ENCODE measurements at regions not wholly inside any gene's neighbourhood (a gene's known extent, or its start where the extent isn't known, plus 50 kb on each side); places are given as distances from the start of the nearest gene placed in this dataset.
"Not testable (repeated sequence)": the region's sequence is repeated elsewhere in the genome, so short reads cannot be mapped to it uniquely, and the experiment has no call there.

- no peak overlapping the region for H3K27ac Mint-ChIP-seq
- DNase-seq (ENCODE audit: low spot score in 2 of 2), result no peak
- no peak overlapping the region for H3K4me3 Mint-ChIP-seq
Measured at GRCh38 chr2:240236217-240237111, 96.0 kb upstream of the OTOS start.

GRCh38 chr2:240237609-240238174, 97.2 kb upstream of the OTOS start:
- DNase-seq (ENCODE audit: low spot score in 2 of 2) (no peak), ATAC-seq (ENCODE audit: low read depth) (no peak)
- Mint-ChIP-seq H3K4me3 (no peak overlapping the region), H3K4me1 (no peaks in the 10 kb centered on the region), H3K9me3 (peaks cover 5% of the 10 kb centered on the region), H3K27ac (no peak overlapping the region), H3K36me3 (no peaks in the 10 kb centered on the region), H3K27me3 (peaks cover 10% of the 10 kb centered on the region)

More at GRCh38 chr2:240236217-240237111, 96.0 kb upstream of the OTOS start:
- H3K27me3 Mint-ChIP-seq, result peaks cover 10% of the 10 kb centered on the region
- no peaks in the 10 kb centered on the region for H3K36me3 Mint-ChIP-seq
- H3K9me3 Mint-ChIP-seq, result peaks cover 4% of the 10 kb centered on the region
- ATAC-seq (ENCODE audit: low read depth), result no peak
- no peaks in the 10 kb centered on the region for H3K4me1 Mint-ChIP-seq

GRCh38 chr2:240238201-240238600, 97.7 kb upstream of the OTOS start:
- Mint-ChIP-seq H3K27ac (no peak overlapping the region), H3K36me3 (no peaks in the 10 kb centered on the region), H3K4me3 (no peak overlapping the region), H3K9me3 (peaks cover 5% of the 10 kb centered on the region), H3K27me3 (peaks cover 10% of the 10 kb centered on the region), H3K4me1 (no peaks in the 10 kb centered on the region)
- no peak for ATAC-seq (ENCODE audit: low read depth)
- DNase-seq (ENCODE audit: low spot score in 2 of 2), result no peak

GRCh38 chr2:240238786-240239185, 98.3 kb upstream of the OTOS start:
- Mint-ChIP-seq H3K4me3 (no peak overlapping the region), H3K27ac (no peak overlapping the region), H3K9me3 (peaks cover 5% of the 10 kb centered on the region), H3K4me1 (no peaks in the 10 kb centered on the region), H3K36me3 (no peaks in the 10 kb centered on the region), H3K27me3 (peaks cover 10% of the 10 kb centered on the region)
- DNase-seq (ENCODE audit: low spot score in 2 of 2), result no peak
- no peak for ATAC-seq (ENCODE audit: low read depth)

GRCh38 chr2:240239325-240239724, 98.9 kb upstream of the OTOS start:
- Mint-ChIP-seq H3K4me1 (no peaks in the 10 kb centered on the region), H3K4me3 (no peak overlapping the region), H3K27ac (no peak overlapping the region), H3K36me3 (no peaks in the 10 kb centered on the region), H3K9me3 (peaks cover 5% of the 10 kb centered on the region), H3K27me3 (peaks cover 10% of the 10 kb centered on the region)
- DNase-seq (ENCODE audit: low spot score in 2 of 2) (no peak), ATAC-seq (ENCODE audit: low read depth) (no peak)

- Mint-ChIP-seq H3K27ac (no peak overlapping the region), H3K36me3 (no peaks in the 10 kb centered on the region), H3K9me3 (peaks cover 5% of the 10 kb centered on the region), H3K4me1 (no peaks in the 10 kb centered on the region), H3K27me3 (peaks cover 10% of the 10 kb centered on the region), H3K4me3 (no peak overlapping the region)
- DNase-seq (ENCODE audit: low spot score in 2 of 2) (no peak), ATAC-seq (ENCODE audit: low read depth) (no peak)
Measured at GRCh38 chr2:240240017-240240734, 99.7 kb upstream of the OTOS start.

- ATAC-seq (ENCODE audit: low read depth) (no peak), DNase-seq (ENCODE audit: low spot score in 2 of 2) (no peak)
- peaks cover 10% of the 10 kb centered on the region for H3K27me3 Mint-ChIP-seq
- H3K27ac Mint-ChIP-seq, result no peak overlapping the region
- H3K9me3 Mint-ChIP-seq, result peaks cover 5% of the 10 kb centered on the region
- H3K36me3 Mint-ChIP-seq, result no peaks in the 10 kb centered on the region
- H3K4me3 Mint-ChIP-seq, result no peak overlapping the region
- H3K4me1 Mint-ChIP-seq, result no peaks in the 10 kb centered on the region
Measured at GRCh38 chr2:240240781-240241180, 100.3 kb upstream of the OTOS start.

- Mint-ChIP-seq H3K27me3 (peaks cover 12% of the 10 kb centered on the region), H3K36me3 (no peaks in the 10 kb centered on the region), H3K9me3 (peaks cover 5% of the 10 kb centered on the region), H3K4me1 (no peaks in the 10 kb centered on the region), H3K4me3 (no peak overlapping the region), H3K27ac (no peak overlapping the region)
- no peak for DNase-seq (ENCODE audit: low spot score in 2 of 2)
- ATAC-seq (ENCODE audit: low read depth), result no peak
Measured at GRCh38 chr2:240241572-240241971, 101.1 kb upstream of the OTOS start.

- DNase-seq (ENCODE audit: low spot score in 2 of 2), result peak in 1 of 2 donors; percentile 2
- not testable (repeated sequence) for ATAC-seq (ENCODE audit: low read depth); H3K27ac Mint-ChIP-seq; H3K9me3 Mint-ChIP-seq; H3K4me3 Mint-ChIP-seq; H3K4me1 Mint-ChIP-seq; H3K36me3 Mint-ChIP-seq
- peaks cover 11% of the 10 kb centered on the region for H3K27me3 Mint-ChIP-seq
Measured at GRCh38 chr2:240243049-240243448, 102.6 kb upstream of the OTOS start.

GRCh38 chr2:240244543-240244942, 104.1 kb upstream of the OTOS start:
- H3K4me3 Mint-ChIP-seq, result no peak overlapping the region
- no peak for ATAC-seq (ENCODE audit: low read depth)
- no peak overlapping the region for H3K27ac Mint-ChIP-seq
- H3K36me3 Mint-ChIP-seq, result no peaks in the 10 kb centered on the region
- no peaks in the 10 kb centered on the region for H3K4me1 Mint-ChIP-seq
- peaks cover 9% of the 10 kb centered on the region for H3K27me3 Mint-ChIP-seq
- peaks cover 1% of the 10 kb centered on the region for H3K9me3 Mint-ChIP-seq
- peak in 1 of 2 donors; percentile 2 for DNase-seq (ENCODE audit: low spot score in 2 of 2)

GRCh38 chr2:240245184-240245583, 104.7 kb upstream of the OTOS start:
- Mint-ChIP-seq H3K36me3 (no peaks in the 10 kb centered on the region), H3K27ac (no peak overlapping the region), H3K4me3 (no peak overlapping the region), H3K4me1 (no peaks in the 10 kb centered on the region), H3K27me3 (peaks cover 14% of the 10 kb centered on the region), H3K9me3 (peaks cover 1% of the 10 kb centered on the region)
- no peak for DNase-seq (ENCODE audit: low spot score in 2 of 2)
- no peak for ATAC-seq (ENCODE audit: low read depth)

- DNase-seq (ENCODE audit: low spot score in 2 of 2), result peak in 1 of 2 donors; percentile 2
Measured at GRCh38 chr2:240245706-240246105, 105.2 kb upstream of the OTOS start.

GRCh38 chr2:240246173-240246820, 105.8 kb upstream of the OTOS start:
- no peak overlapping the region for H3K27ac Mint-ChIP-seq
- H3K4me3 Mint-ChIP-seq, result no peak overlapping the region
- DNase-seq (ENCODE audit: low spot score in 2 of 2) (peak in 1 of 2 donors; percentile 5), ATAC-seq (ENCODE audit: low read depth) (no peak)
- no peaks in the 10 kb centered on the region for H3K4me1 Mint-ChIP-seq
- peaks cover 15% of the 10 kb centered on the region for H3K27me3 Mint-ChIP-seq
- H3K9me3 Mint-ChIP-seq, result peaks cover 1% of the 10 kb centered on the region
- no peaks in the 10 kb centered on the region for H3K36me3 Mint-ChIP-seq

More at GRCh38 chr2:240245706-240246105, 105.2 kb upstream of the OTOS start:
- Mint-ChIP-seq H3K4me1 (no peaks in the 10 kb centered on the region), H3K27me3 (peaks cover 15% of the 10 kb centered on the region), H3K36me3 (no peaks in the 10 kb centered on the region), H3K9me3 (peaks cover 1% of the 10 kb centered on the region), H3K27ac (no peak overlapping the region), H3K4me3 (no peak overlapping the region)
- ATAC-seq (ENCODE audit: low read depth), result no peak

Data from memory B cell (primary cell).